H1 (cell line): ENCODE measurements at regions not wholly inside any gene's neighbourhood (a gene's known extent, or its start where the extent isn't known, plus 50 kb on each side); places are given as distances from the start of the nearest gene placed in this dataset.

Source experiments
- CTCF ChIA-PET: fragments of 300-600 bp; sonication (Branson Sonifier 250); formaldehyde crosslinking; loops from one replicate; lab custom pipeline; 2021; ENCODE audit not compliant: partially characterized antibody; lab: Charles Lee
- POLR2A ChIA-PET: fragments of 300-600 bp; sonication (Branson Sonifier 250); formaldehyde crosslinking; loops from one replicate; lab custom pipeline; 2021; ENCODE audit warnings: inconsistent platforms; ENCODE audit not compliant: partially characterized antibody; lab: Charles Lee
- DNase-seq, 2 experiments: peaks; one replicate each; pipeline versions ENCODE4 v3.0.0 to v3.0.0-alpha.2; 2010 to 2022; ENCODE audit warnings: low spot score in 2 of 2, low read depth in 1 of 2, mixed read lengths in 1 of 2
- FAIRE-seq: peaks from 2 replicates; lab custom pipeline; 2011; peaks lifted over from hg19 to GRCh38; lab: Jason Lieb, UNC
- H2AFZ ChIP-seq: 2 replicates; pipeline ENCODE4 v1.8.1; 2012; ENCODE audit warnings: low read length, inconsistent platforms
- H2AK5ac ChIP-seq: 2 replicates; pipeline ENCODE4 v1.6.1; 2013; ENCODE audit warnings: low read depth, low read length
- H2BK120ac ChIP-seq: replicated peaks from 2 replicates; pipeline ENCODE3; 2013; ENCODE audit warnings: low read depth, low read length, inconsistent platforms
- H2BK12ac ChIP-seq: 2 replicates; pipeline ENCODE4 v1.6.1; 2013; ENCODE audit warnings: low read depth, low read length
- H2BK15ac ChIP-seq: 2 replicates; pipeline ENCODE4 v1.6.1; 2013; ENCODE audit warnings: low read length
- H2BK20ac ChIP-seq: 2 replicates; pipeline ENCODE4 v1.6.1; 2013; ENCODE audit warnings: low read length
- H2BK5ac ChIP-seq: 2 replicates; pipeline ENCODE4 v1.6.1; 2013; ENCODE audit warnings: low read depth, low read length
- H3K14ac ChIP-seq: 2 replicates; pipeline ENCODE4 v1.6.1; 2013; ENCODE audit warnings: inconsistent platforms; ENCODE audit not compliant: insufficient read length
- H3K18ac ChIP-seq: 2 replicates; pipeline ENCODE4 v1.6.1; 2013; ENCODE audit warnings: low read length; ENCODE audit errors: extremely low read depth
- H3K23ac ChIP-seq: 2 replicates; pipeline ENCODE4 v1.6.1; 2013; ENCODE audit warnings: inconsistent platforms; ENCODE audit not compliant: insufficient read length
- H3K23me2 ChIP-seq: 2 replicates; pipeline ENCODE4 v1.6.1; 2013; ENCODE audit warnings: low read depth, low read length
- H3K27ac ChIP-seq: 2 replicates; pipeline ENCODE4 v1.6.1; 2011; ENCODE audit warnings: low read depth, low read length, inconsistent platforms
- H3K27me3 ChIP-seq, 4 experiments: replicated peaks in 1 of 4; 1 replicate in 1 of 4; 2 replicates in 3 of 4; pipeline versions ENCODE4 v1.6.1 to v1.8.1; 2011 to 2013; ENCODE audit warnings: low read length in 3 of 4, mild to moderate bottlenecking in 3 of 4, inconsistent platforms in 2 of 4, mixed read lengths in 2 of 4, moderate library complexity in 1 of 4; ENCODE audit not compliant: control insufficient read depth in 3 of 4, insufficient read depth in 3 of 4; ENCODE audit errors: extremely low read depth in 1 of 4
- H3K36me3 ChIP-seq, 4 experiments: 2 replicates each; pipeline versions ENCODE4 v1.6.1 to v1.8.1; 2011 to 2013; ENCODE audit warnings: mild to moderate bottlenecking in 4 of 4, low read length in 3 of 4, moderate library complexity in 2 of 4, control low read depth in 1 of 4, inconsistent platforms in 1 of 4; ENCODE audit not compliant: insufficient read depth in 4 of 4, control insufficient read depth in 2 of 4
- H3K4ac ChIP-seq: replicated peaks from 2 replicates; pipeline ENCODE3; 2013; ENCODE audit warnings: low read length, low read depth, mixed read lengths, inconsistent platforms; ENCODE audit not compliant: insufficient read length
- H3K4me1 ChIP-seq, 4 experiments: replicated peaks in 1 of 4; 1 replicate in 1 of 4; 2 replicates in 3 of 4; pipeline versions ENCODE4 v1.6.1 to v1.8.1; 2011 to 2013; ENCODE audit warnings: low read length in 3 of 4, inconsistent platforms in 2 of 4, mixed read lengths in 1 of 4; ENCODE audit not compliant: insufficient read depth in 4 of 4, control insufficient read depth in 3 of 4
- H3K4me2 ChIP-seq, 2 experiments: 2 replicates each; pipeline versions ENCODE4 v1.6.1 to v1.8.1; 2011 to 2013; ENCODE audit warnings: low read depth in 2 of 2, low read length in 2 of 2, control low read depth in 1 of 2, inconsistent platforms in 1 of 2, mild to moderate bottlenecking in 1 of 2; ENCODE audit not compliant: insufficient read depth in 1 of 2
- H3K4me3 ChIP-seq, 4 experiments: fragments of 200-600, 300-600 bp in 1 of 4; sonication (generic), shearing (Covaris generic), sonication (Bioruptor Twin) in 1 of 4; 2 replicates each; pipeline versions ENCODE4 v1.5.1 to v1.8.1; 2011 to 2016; ENCODE audit warnings: low read length in 4 of 4, low read depth in 3 of 4, control low read depth in 2 of 4, inconsistent platforms in 2 of 4, mild to moderate bottlenecking in 2 of 4, mixed read lengths in 1 of 4, moderate library complexity in 1 of 4; ENCODE audit not compliant: insufficient read depth in 2 of 4; ENCODE audit errors: extremely low read depth in 1 of 4
- H3K56ac ChIP-seq: replicated peaks from 2 replicates; pipeline ENCODE3; 2013; ENCODE audit warnings: low read depth, mild to moderate bottlenecking, mixed read lengths, low read length, inconsistent platforms; ENCODE audit not compliant: insufficient read length
- H3K79me1 ChIP-seq: 2 replicates; pipeline ENCODE4 v1.6.1; 2013; ENCODE audit warnings: low read depth, low read length, control low read depth
- H3K79me2 ChIP-seq, 2 experiments: 2 replicates each; pipeline versions ENCODE4 v1.6.1 to v1.8.1; 2012 to 2013; ENCODE audit warnings: low read length in 2 of 2, mild to moderate bottlenecking in 2 of 2, inconsistent platforms in 1 of 2; ENCODE audit not compliant: insufficient read depth in 2 of 2, control insufficient read depth in 1 of 2
- H3K9ac ChIP-seq, 4 experiments: replicated peaks in 1 of 4; 1 replicate in 1 of 4; 2 replicates in 3 of 4; pipeline versions ENCODE4 v1.6.1 to v1.8.1; 2011 to 2013; ENCODE audit warnings: low read depth in 3 of 4, low read length in 3 of 4, control low read depth in 2 of 4, mild to moderate bottlenecking in 2 of 4, moderate library complexity in 2 of 4, inconsistent platforms in 1 of 4; ENCODE audit errors: extremely low read depth in 1 of 4
- H3K9me3 ChIP-seq, 2 experiments: 2 replicates each; pipeline versions ENCODE4 v1.6.1 to v1.8.1; 2012 to 2013; ENCODE audit warnings: mild to moderate bottlenecking in 2 of 2, moderate library complexity in 2 of 2, control low read depth in 1 of 2, inconsistent platforms in 1 of 2, low read depth in 1 of 2, low read length in 1 of 2, mixed read lengths in 1 of 2; ENCODE audit not compliant: insufficient read depth in 2 of 2
- H4K20me1 ChIP-seq, 2 experiments: replicated peaks in 1 of 2; 2 replicates each; pipeline versions ENCODE3 to v1.8.1; 2011 to 2013; ENCODE audit warnings: inconsistent platforms in 2 of 2, low read length in 2 of 2, mild to moderate bottlenecking in 1 of 2; ENCODE audit not compliant: insufficient read depth in 2 of 2, control insufficient read depth in 1 of 2
- H4K5ac ChIP-seq: 2 replicates; pipeline ENCODE4 v1.6.1; 2013; ENCODE audit warnings: low read length, low read depth, mixed read lengths, inconsistent platforms; ENCODE audit not compliant: insufficient read length
- H4K8ac ChIP-seq: 2 replicates; pipeline ENCODE4 v1.8.0; 2013; ENCODE audit warnings: mild to moderate bottlenecking, moderate library complexity, low read length, inconsistent platforms; ENCODE audit not compliant: insufficient read depth; ENCODE audit errors: extremely low read depth
- H4K91ac ChIP-seq: replicated peaks from 2 replicates; pipeline ENCODE3; 2013; ENCODE audit warnings: low read length, mixed read lengths, inconsistent platforms; ENCODE audit not compliant: insufficient read length
- FOSL1 ChIP-seq: IDR thresholded peaks from 2 replicates; pipeline ENCODE4 v1.6.1; 2011; ENCODE audit warnings: mild to moderate bottlenecking, low read depth, low read length, moderate library complexity; ENCODE audit not compliant: insufficient read depth
- SP2 ChIP-seq: IDR thresholded peaks from 2 replicates; pipeline ENCODE4 v1.6.1; 2012; ENCODE audit warnings: mild to moderate bottlenecking, low read length, inconsistent platforms
- TF ChIP-seq, protein P1 (sequence below): IDR thresholded peaks from 2 replicates; pipeline ENCODE4 v1.6.1; 2011; ENCODE audit warnings: low read depth, mild to moderate bottlenecking, low read length; ENCODE audit not compliant: insufficient read depth

GRCh38 chr10:121065330-121065729 is 214.2 kb downstream of the WDR11 start:
- Histone ChIP-seq H3K27me3 (no peaks in the 10 kb centered on the region), H3K79me1 (no peaks in the 10 kb centered on the region), H3K18ac (no peak overlapping the region), H2BK20ac (no peak overlapping the region), H3K23me2 (no peaks in the 10 kb centered on the region), H2BK12ac (no peak overlapping the region), H4K91ac (no peak overlapping the region), H3K4me1 (no peaks in the 10 kb centered on the region), H3K27ac (no peak overlapping the region), H4K20me1 (no peaks in the 10 kb centered on the region), H4K5ac (no peak overlapping the region), H2AFZ (no peak overlapping the region), H3K56ac (no peak overlapping the region), H2BK15ac (no peak overlapping the region), H3K9me3 (no peaks in the 10 kb centered on the region), H3K23ac (no peak overlapping the region), H3K4ac (no peak overlapping the region), H3K9ac (no peak overlapping the region), H3K36me3 (no peaks in the 10 kb centered on the region), H2BK5ac (no peak overlapping the region), H4K8ac (no peak overlapping the region), H3K79me2 (no peaks in the 10 kb centered on the region), H2AK5ac (no peak overlapping the region), H3K14ac (no peak overlapping the region), H3K4me3 (no peak overlapping the region), H2BK120ac (no peak overlapping the region), H3K4me2 (no peak overlapping the region)
- DNase-seq = no peak
- TF ChIP-seq SP2 (no peak), FOSL1 (no peak)
- TF ChIP-seq, protein P1, sequence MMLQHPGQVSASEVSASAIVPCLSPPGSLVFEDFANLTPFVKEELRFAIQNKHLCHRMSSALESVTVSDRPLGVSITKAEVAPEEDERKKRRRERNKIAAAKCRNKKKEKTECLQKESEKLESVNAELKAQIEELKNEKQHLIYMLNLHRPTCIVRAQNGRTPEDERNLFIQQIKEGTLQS = no peak
- CTCF ChIA-PET = interaction anchor here (1.1 kb wide), 1 partner anchor 12 kb away, joined by 3 read pairs; no protein-coding TSS in a partner anchor
- POLR2A ChIA-PET = no interaction called here
- no peak for FAIRE-seq
